ENCODE measurements at regions not wholly inside any gene's neighbourhood (a gene's known extent, or its start where the extent isn't known, plus 50 kb on each side); places are given as distances from the start of the nearest gene placed in this dataset.

- Histone ChIP-seq H3K27me3 (ENCODE audit: control insufficient read depth, insufficient read depth, low read length) (no peaks in the 10 kb centered on the region), H3K4me3 (ENCODE audit: low read length) (no peak overlapping the region), H3K9ac (ENCODE audit: low read length) (no peak overlapping the region), H3K9me3 (ENCODE audit: control insufficient read depth, low read length) (no peaks in the 10 kb centered on the region), H3K4me1 (ENCODE audit: control insufficient read depth, insufficient read depth, low read length) (peaks cover 12% of the 10 kb centered on the region), H3K36me3 (ENCODE audit: control insufficient read depth, insufficient read depth, low read length) (no peaks in the 10 kb centered on the region)
These were observed 78.7 kb downstream of the SLC25A47 start for GRCh38 chr14:100401792-100402191.

GRCh38 chr14:100402631-100403030 lies 79.5 kb downstream of the SLC25A47 start:
- H3K4me3 ChIP-seq (ENCODE audit: low read length): no peak overlapping the region
- no peaks in the 10 kb centered on the region for H3K9me3 ChIP-seq (ENCODE audit: control insufficient read depth, low read length)
- no peaks in the 10 kb centered on the region for H3K27me3 ChIP-seq (ENCODE audit: control insufficient read depth, insufficient read depth, low read length)
- H3K9ac ChIP-seq (ENCODE audit: low read length): no peak overlapping the region
- peaks cover 17% of the 10 kb centered on the region for H3K4me1 ChIP-seq (ENCODE audit: control insufficient read depth, insufficient read depth, low read length)
- no peaks in the 10 kb centered on the region for H3K36me3 ChIP-seq (ENCODE audit: control insufficient read depth, insufficient read depth, low read length)

- no peak overlapping the region for H3K4me3 ChIP-seq (ENCODE audit: low read length)
- no peaks in the 10 kb centered on the region for H3K27me3 ChIP-seq (ENCODE audit: control insufficient read depth, insufficient read depth, low read length)
- H3K9me3 ChIP-seq (ENCODE audit: control insufficient read depth, low read length): no peaks in the 10 kb centered on the region
- no peaks in the 10 kb centered on the region for H3K36me3 ChIP-seq (ENCODE audit: control insufficient read depth, insufficient read depth, low read length)
- H3K4me1 ChIP-seq (ENCODE audit: control insufficient read depth, insufficient read depth, low read length): peaks cover 17% of the 10 kb centered on the region
- H3K9ac ChIP-seq (ENCODE audit: low read length): no peak overlapping the region
These were observed 80.0 kb downstream of the SLC25A47 start for GRCh38 chr14:100403105-100403504.

GRCh38 chr14:100403802-100404365 lies 80.7 kb downstream of the SLC25A47 start:
- Histone ChIP-seq H3K27me3 (ENCODE audit: control insufficient read depth, insufficient read depth, low read length) (no peaks in the 10 kb centered on the region), H3K4me3 (ENCODE audit: low read length) (no peak overlapping the region), H3K36me3 (ENCODE audit: control insufficient read depth, insufficient read depth, low read length) (no peaks in the 10 kb centered on the region), H3K4me1 (ENCODE audit: control insufficient read depth, insufficient read depth, low read length) (peaks cover 17% of the 10 kb centered on the region), H3K9me3 (ENCODE audit: control insufficient read depth, low read length) (no peaks in the 10 kb centered on the region), H3K9ac (ENCODE audit: low read length) (no peak overlapping the region)

GRCh38 chr14:100404419-100404818 lies 81.3 kb downstream of the SLC25A47 start:
- H3K27me3 ChIP-seq (ENCODE audit: control insufficient read depth, insufficient read depth, low read length): no peaks in the 10 kb centered on the region
- no peaks in the 10 kb centered on the region for H3K36me3 ChIP-seq (ENCODE audit: control insufficient read depth, insufficient read depth, low read length)
- no peak overlapping the region for H3K4me3 ChIP-seq (ENCODE audit: low read length)
- H3K9me3 ChIP-seq (ENCODE audit: control insufficient read depth, low read length): no peaks in the 10 kb centered on the region
- no peak overlapping the region for H3K9ac ChIP-seq (ENCODE audit: low read length)
- peaks cover 17% of the 10 kb centered on the region for H3K4me1 ChIP-seq (ENCODE audit: control insufficient read depth, insufficient read depth, low read length)

GRCh38 chr14:100405760-100406455 lies 82.8 kb downstream of the SLC25A47 start:
- no peak overlapping the region for H3K4me3 ChIP-seq (ENCODE audit: low read length)
- peaks cover 17% of the 10 kb centered on the region for H3K4me1 ChIP-seq (ENCODE audit: control insufficient read depth, insufficient read depth, low read length)
- no peak overlapping the region for H3K9ac ChIP-seq (ENCODE audit: low read length)
- no peaks in the 10 kb centered on the region for H3K9me3 ChIP-seq (ENCODE audit: control insufficient read depth, low read length)
- H3K36me3 ChIP-seq (ENCODE audit: control insufficient read depth, insufficient read depth, low read length): no peaks in the 10 kb centered on the region
- H3K27me3 ChIP-seq (ENCODE audit: control insufficient read depth, insufficient read depth, low read length): no peaks in the 10 kb centered on the region

DNA sequence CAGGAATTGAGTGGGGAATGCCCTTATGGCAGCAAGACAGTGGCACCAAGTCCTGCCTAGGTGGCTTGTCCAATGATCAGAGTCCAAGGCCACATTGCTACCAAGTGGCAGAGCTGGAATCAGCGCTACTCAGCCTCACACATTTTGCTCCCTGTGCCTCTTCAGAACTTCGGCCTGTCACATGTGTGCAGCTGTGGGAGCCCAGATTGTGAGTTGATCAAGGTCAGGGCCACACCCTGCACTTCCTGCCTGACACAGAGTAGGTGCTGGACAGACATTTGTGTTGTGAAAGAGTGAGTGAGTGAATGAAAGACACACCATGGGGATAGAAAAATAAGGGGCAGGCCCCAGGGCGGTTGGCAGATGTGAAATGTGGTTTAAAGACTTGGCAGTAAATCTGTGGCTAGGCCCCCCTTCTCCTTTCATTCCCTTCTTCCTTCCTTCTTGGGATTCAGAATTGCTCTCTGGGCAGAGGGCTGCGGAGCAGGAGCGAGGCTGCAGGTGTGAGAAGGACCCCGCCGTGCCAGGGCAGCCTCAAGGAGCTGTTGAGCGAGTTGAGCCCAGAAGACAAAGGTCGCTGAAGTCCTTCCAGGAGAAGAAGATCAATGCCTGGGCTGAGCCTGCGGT lies 83.5 kb downstream of the SLC25A47 start:
- Histone ChIP-seq H3K36me3 (ENCODE audit: control insufficient read depth, insufficient read depth, low read length) (no peaks in the 10 kb centered on the region), H3K27me3 (ENCODE audit: control insufficient read depth, insufficient read depth, low read length) (no peaks in the 10 kb centered on the region), H3K4me1 (ENCODE audit: control insufficient read depth, insufficient read depth, low read length) (peaks cover 17% of the 10 kb centered on the region), H3K9me3 (ENCODE audit: control insufficient read depth, low read length) (no peaks in the 10 kb centered on the region), H3K4me3 (ENCODE audit: low read length) (no peak overlapping the region), H3K9ac (ENCODE audit: low read length) (no peak overlapping the region)

DNA sequence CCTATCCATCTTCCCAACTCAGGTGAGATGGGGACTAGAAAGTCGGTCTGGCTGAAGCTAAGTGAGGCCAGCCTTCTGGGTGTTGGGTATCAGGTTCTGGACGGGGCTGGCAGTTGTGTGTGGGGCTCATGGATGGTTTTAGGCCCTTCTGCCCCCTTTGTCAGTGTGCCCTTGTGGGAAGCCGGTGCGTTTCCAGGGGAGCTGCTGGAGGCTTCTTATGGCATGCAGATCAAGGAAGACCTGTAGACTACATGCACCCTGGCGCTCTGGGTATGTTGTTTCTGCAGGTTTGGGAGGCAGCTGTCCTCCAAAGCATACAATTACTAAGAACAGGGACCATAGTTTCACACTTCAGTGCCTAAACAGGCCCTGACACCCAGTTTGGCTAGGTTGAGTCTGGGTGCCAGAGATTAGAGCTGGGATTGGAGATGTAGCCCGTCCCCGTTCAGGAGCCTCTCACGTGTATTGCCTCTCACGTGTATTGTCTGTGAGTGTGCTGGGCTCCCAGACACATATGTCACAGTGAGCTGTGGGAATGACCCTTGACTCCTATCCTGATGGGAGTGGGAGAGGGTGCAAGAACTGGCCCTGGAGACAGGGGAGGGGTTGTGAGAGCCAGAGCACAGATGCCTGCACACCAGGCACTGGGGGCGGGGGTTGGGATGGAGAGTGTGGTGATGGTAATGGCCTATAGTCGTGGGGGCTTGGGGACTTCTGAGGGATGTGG lies 84.4 kb downstream of the SLC25A47 start:
- Histone ChIP-seq H3K9ac (ENCODE audit: low read length) (no peak overlapping the region), H3K36me3 (ENCODE audit: control insufficient read depth, insufficient read depth, low read length) (no peaks in the 10 kb centered on the region), H3K9me3 (ENCODE audit: control insufficient read depth, low read length) (no peaks in the 10 kb centered on the region), H3K4me1 (ENCODE audit: control insufficient read depth, insufficient read depth, low read length) (peaks cover 17% of the 10 kb centered on the region), H3K4me3 (ENCODE audit: low read length) (no peak overlapping the region), H3K27me3 (ENCODE audit: control insufficient read depth, insufficient read depth, low read length) (no peaks in the 10 kb centered on the region)

DNA sequence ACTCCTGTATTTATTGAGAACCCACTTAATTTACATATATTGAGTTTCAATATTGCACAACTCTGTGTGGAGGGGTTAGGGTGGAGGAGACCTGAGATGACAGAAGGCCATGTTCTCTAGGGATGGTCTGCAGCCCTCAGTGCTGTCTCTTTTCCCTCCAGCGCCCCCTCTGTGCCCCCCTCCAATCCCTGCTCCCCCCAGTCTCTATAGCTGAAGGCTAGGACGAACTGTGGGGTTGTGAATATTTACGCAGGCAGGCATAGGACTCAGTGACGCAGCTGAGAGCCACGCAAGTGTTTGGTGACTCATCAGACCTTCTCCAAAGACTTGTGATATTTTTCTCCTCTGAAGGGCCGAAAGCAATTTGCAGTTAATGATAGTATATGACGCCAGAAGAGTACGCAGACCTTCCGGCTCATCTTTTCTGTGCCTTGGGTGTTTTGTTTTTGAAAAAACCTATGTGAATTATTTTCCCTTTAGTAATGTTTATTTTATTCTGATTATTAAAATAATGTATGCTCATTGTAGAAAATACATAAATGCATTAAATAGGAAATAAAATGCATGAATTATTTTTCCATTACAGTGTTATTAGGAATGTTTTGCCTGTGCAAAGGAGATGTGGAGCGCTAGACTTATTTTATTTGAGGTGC lies 85.3 kb downstream of the SLC25A47 start:
- no peaks in the 10 kb centered on the region for H3K9me3 ChIP-seq (ENCODE audit: control insufficient read depth, low read length)
- H3K4me3 ChIP-seq (ENCODE audit: low read length): no peak overlapping the region
- peaks cover 17% of the 10 kb centered on the region for H3K4me1 ChIP-seq (ENCODE audit: control insufficient read depth, insufficient read depth, low read length)
- H3K36me3 ChIP-seq (ENCODE audit: control insufficient read depth, insufficient read depth, low read length): no peaks in the 10 kb centered on the region
- no peaks in the 10 kb centered on the region for H3K27me3 ChIP-seq (ENCODE audit: control insufficient read depth, insufficient read depth, low read length)
- H3K9ac ChIP-seq (ENCODE audit: low read length): no peak overlapping the region

DNA sequence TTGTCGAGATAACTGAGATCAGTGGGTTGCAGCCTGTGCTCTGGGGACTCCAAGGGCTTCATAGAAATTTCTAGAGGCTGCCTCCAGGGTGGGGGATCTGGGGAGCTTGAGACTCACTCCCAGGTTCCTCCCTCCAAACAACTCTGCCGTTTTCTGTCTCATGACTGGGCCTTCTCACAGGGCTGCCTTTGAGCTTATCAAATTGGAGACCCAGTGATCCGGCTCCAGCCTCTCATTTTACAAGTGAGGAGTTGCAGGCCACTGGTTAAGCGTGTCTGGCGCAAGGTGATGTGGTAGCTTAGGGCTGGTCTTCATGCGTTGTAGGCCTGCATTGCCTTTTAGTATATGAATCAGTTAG lies 85.8 kb downstream of the SLC25A47 start:
- Histone ChIP-seq H3K27me3 (ENCODE audit: control insufficient read depth, insufficient read depth, low read length) (no peaks in the 10 kb centered on the region), H3K4me3 (ENCODE audit: low read length) (no peak overlapping the region), H3K9me3 (ENCODE audit: control insufficient read depth, low read length) (no peaks in the 10 kb centered on the region), H3K9ac (ENCODE audit: low read length) (no peak overlapping the region), H3K4me1 (ENCODE audit: control insufficient read depth, insufficient read depth, low read length) (peaks cover 17% of the 10 kb centered on the region), H3K36me3 (ENCODE audit: control insufficient read depth, insufficient read depth, low read length) (no peaks in the 10 kb centered on the region)

- Histone ChIP-seq H3K27me3 (ENCODE audit: control insufficient read depth, insufficient read depth, low read length) (no peaks in the 10 kb centered on the region), H3K36me3 (ENCODE audit: control insufficient read depth, insufficient read depth, low read length) (no peaks in the 10 kb centered on the region), H3K9me3 (ENCODE audit: control insufficient read depth, low read length) (no peaks in the 10 kb centered on the region), H3K4me3 (ENCODE audit: low read length) (no peak overlapping the region), H3K4me1 (ENCODE audit: control insufficient read depth, insufficient read depth, low read length) (peaks cover 17% of the 10 kb centered on the region), H3K9ac (ENCODE audit: low read length) (no peak overlapping the region)
These were observed 86.5 kb downstream of the SLC25A47 start for GRCh38 chr14:100409651-100410050.
